A549 (cell line): ENCODE measurements at regions not wholly inside any gene's neighbourhood (a gene's known extent, or its start where the extent isn't known, plus 50 kb on each side); places are given as distances from the start of the nearest gene placed in this dataset.

ENCODE experiments used
- ATAC-seq, 2 experiments: fragments of 200-7000 bp in 1 of 2; fragments of >200 bp in 1 of 2; cut with Nextera tagmentation in 1 of 2; cut with Tn5 transposase in 1 of 2; 3 replicates each; pipeline versions ENCODE4 v1.8.0 to v1.9.1; 2018 to 2020; ENCODE audit warnings: mild to moderate bottlenecking in 1 of 2, moderate library complexity in 1 of 2
- CTCF ChIA-PET: fragments of 300-600 bp; sonication (Branson Sonifier 250); formaldehyde crosslinking; extraction: SDS; loops from one replicate; lab custom pipeline; 2021; ENCODE audit warnings: antibody characterized with exemption, inconsistent platforms; lab: Yijun Ruan, JAX
- POLR2A ChIA-PET: fragments of 350-600 bp; formaldehyde crosslinking; extraction: SDS; loops from one replicate; lab custom pipeline; 2021; ENCODE audit warnings: antibody characterized with exemption, inconsistent platforms; lab: Yijun Ruan, JAX
- DNase-seq, 2 experiments: peaks; one replicate each; pipeline versions ENCODE4 v3.0.0 to v3.0.0-alpha.2; 2011 to 2016; ENCODE audit warnings: low read depth in 1 of 2, low spot score in 1 of 2
- FAIRE-seq: peaks from 2 replicates; lab custom pipeline; 2011; peaks lifted over from hg19 to GRCh38; lab: Jason Lieb, UNC
- H3K27ac ChIP-seq, 2 experiments: fragments of >200 bp; sonication (Bioruptor Twin); formaldehyde crosslinking; 3 replicates each; pipeline ENCODE4 v1.5.1; 2016 to 2017
- H3K4me1 ChIP-seq: fragments of >200 bp; sonication (Bioruptor Twin); formaldehyde crosslinking; 3 replicates; pipeline ENCODE4 v1.6.1; 2016
- H3K4me2 ChIP-seq: fragments of >200 bp; sonication (Bioruptor Twin); formaldehyde crosslinking; 3 replicates; pipeline ENCODE4 v1.6.1; 2016
- H3K4me3 ChIP-seq: fragments of >200 bp; sonication (Bioruptor Twin); formaldehyde crosslinking; 3 replicates; pipeline ENCODE4 v1.5.1; 2016
- H3K9me3 ChIP-seq: fragments of >200 bp; sonication (Bioruptor Twin); formaldehyde crosslinking; 3 replicates; pipeline ENCODE4 v1.6.1; 2016
- CEBPB ChIP-seq, 2 experiments: fragments of >200 bp in 1 of 2; sonication (Bioruptor Twin) in 1 of 2; formaldehyde crosslinking in 1 of 2; IDR thresholded peaks; 2 replicates each; pipeline ENCODE4 v1.6.1; 2012 to 2016
- CHD2 ChIP-seq: fragments of 150-350 bp; IDR thresholded peaks from 2 replicates; pipeline ENCODE4 v1.6.1; 2014; ENCODE audit warnings: low read length; ENCODE audit not compliant: partially characterized antibody
- FOSB ChIP-seq: fragments of 250-450 bp; sonication (Bioruptor Pico); IDR thresholded peaks from 2 replicates; pipeline ENCODE4 v1.5.0; 2020; ENCODE audit warnings: mild to moderate bottlenecking, moderate library complexity
- FOSL2 ChIP-seq, 2 experiments: fragments of 450-650 bp in 1 of 2; fragments of >200 bp in 1 of 2; sonication (Bioruptor Twin) in 1 of 2; formaldehyde crosslinking; IDR thresholded peaks; 2 replicates each; pipeline versions ENCODE4 v1.5.0 to v1.6.1; 2016 to 2020; ENCODE audit warnings: mild to moderate bottlenecking in 1 of 2, moderate library complexity in 1 of 2
- JUNB ChIP-seq: fragments of >200 bp; sonication (Bioruptor Twin); formaldehyde crosslinking; IDR thresholded peaks from 2 replicates; pipeline ENCODE4 v1.6.1; 2016
- KDM5A ChIP-seq: fragments of 200-600 bp; sonication (generic); IDR thresholded peaks from 2 replicates; pipeline ENCODE4 v1.6.1; 2016; ENCODE audit warnings: antibody characterized with exemption, mild to moderate bottlenecking
- NR3C1 ChIP-seq: fragments of >200 bp; sonication (Bioruptor Twin); formaldehyde crosslinking; IDR thresholded peaks from 3 replicates; pipeline ENCODE4 v1.6.1; 2017
- PHF8 ChIP-seq: fragments of 200-600 bp; sonication (generic); IDR thresholded peaks from 2 replicates; pipeline ENCODE4 v1.6.1; 2016; ENCODE audit warnings: low read depth, mild to moderate bottlenecking, antibody characterized with exemption, moderate library complexity, borderline replicate concordance
- RAD21 ChIP-seq, 2 experiments: fragments of >200 bp in 1 of 2; sonication (Bioruptor Twin) in 1 of 2; formaldehyde crosslinking in 1 of 2; IDR thresholded peaks in 1 of 2; conservative IDR thresholded peaks in 1 of 2; 2 replicates in 1 of 2; 3 replicates in 1 of 2; pipeline ENCODE4 v1.6.1; 2012 to 2018; ENCODE audit warnings: inconsistent platforms in 1 of 2
- RNF2 ChIP-seq: fragments of 200-600 bp; sonication (generic); IDR thresholded peaks from 2 replicates; pipeline ENCODE4 v1.6.1; 2016; ENCODE audit warnings: low read depth, mild to moderate bottlenecking, antibody characterized with exemption, moderate library complexity, borderline replicate concordance
- SMC3 ChIP-seq: fragments of >200 bp; sonication (Bioruptor Twin); formaldehyde crosslinking; IDR thresholded peaks from 3 replicates; pipeline ENCODE4 v1.6.1; 2018; ENCODE audit warnings: inconsistent platforms
- WGBS: methylation state at CpG from one replicate; pipeline ENCODE4 v1.1.6; 2017; ENCODE audit errors: missing lambda C conversion rate; 5-methylcytosine and 5-hydroxymethylcytosine counted together
- TF ChIP-seq, protein P1 (sequence below): fragments of 250-450 bp; sonication (Bioruptor Pico); IDR thresholded peaks from 2 replicates; pipeline ENCODE4 v1.5.0; 2021; ENCODE audit warnings: mild to moderate bottlenecking, moderate library complexity, borderline replicate concordance

DNA sequence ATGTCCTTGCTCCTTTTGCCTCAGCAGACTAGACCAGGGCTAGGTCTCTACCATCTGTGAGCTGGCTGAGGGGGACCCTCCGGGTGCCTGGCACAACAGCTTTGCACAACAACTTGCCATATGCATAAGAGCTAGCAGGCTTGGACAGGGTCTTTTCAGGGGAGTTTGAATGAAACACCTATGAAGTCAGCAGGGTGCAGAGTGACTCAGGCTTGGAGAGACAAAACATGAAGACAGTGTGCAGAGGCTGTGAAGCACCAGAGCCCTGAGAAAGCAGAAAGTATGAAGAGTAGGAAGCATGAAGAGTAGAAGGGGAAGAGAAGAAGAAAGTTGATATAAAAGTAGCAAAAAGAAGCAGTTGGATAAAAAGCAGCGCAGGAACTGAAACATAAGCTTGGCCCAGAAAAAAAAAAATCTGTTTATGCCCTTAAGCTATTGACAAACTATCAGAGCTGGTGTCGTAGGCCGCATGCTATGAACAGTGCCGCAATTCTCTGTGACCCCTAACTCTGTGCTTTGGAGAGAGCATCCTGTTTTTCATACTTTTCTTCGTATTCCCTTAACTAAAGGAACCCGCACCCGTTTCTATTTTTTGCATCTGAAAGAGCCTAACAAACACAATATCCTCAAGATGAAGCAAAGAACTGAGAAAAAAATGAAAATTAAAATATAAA, 52.7 kb upstream of the FAM216B start:
- Histone ChIP-seq H3K9me3 (no peaks in the 10 kb centered on the region), H3K27ac (no peak overlapping the region), H3K4me2 (no peak overlapping the region), H3K4me3 (no peak overlapping the region), H3K4me1 (no peaks in the 10 kb centered on the region)
- FAIRE-seq = no peak
- ATAC-seq = no peak
- DNase-seq = no peak
- WGBS = 29% methylated on average over 7 of the region's 8 CpGs
- ChIA-PET POLR2A (no interaction called here), CTCF (no interaction called here)
- TF ChIP-seq FOSB (CRISPR knock-in tag) (no peak), JUNB (no peak), RAD21 (conservative IDR thresholded peaks at IDR 0.05 in 1 of 2, IDR thresholded peaks at IDR 0.05 in 1 of 2) (no peak), CEBPB (IDR thresholded peaks at IDR 0.05) (no peak), PHF8 (no peak), SMC3 (no peak)

DNA sequence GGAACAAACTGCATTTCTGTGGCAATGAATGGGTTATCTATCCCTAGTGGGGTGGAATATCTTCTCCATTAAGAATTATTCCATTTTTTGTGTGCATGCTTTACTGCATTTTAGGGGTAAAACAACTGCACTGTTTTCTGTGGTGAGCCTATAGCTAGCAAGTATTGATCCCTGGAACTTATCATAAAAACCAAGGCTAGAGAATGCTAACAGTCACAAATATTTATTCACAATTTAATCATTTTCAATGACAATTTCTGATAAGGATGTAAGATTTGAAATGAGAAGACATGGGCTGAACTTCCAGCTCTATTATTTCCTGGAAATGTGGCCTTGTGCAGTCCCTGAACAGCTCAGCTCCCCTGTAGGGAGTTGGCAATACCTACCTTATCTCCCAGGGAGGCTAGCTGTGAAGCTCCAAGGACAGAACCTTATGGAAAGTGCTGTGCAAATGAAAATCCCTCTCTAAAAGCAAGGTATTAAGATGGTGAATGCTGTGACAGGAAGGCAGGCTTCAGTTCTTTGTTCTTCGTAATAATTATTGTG, 51.5 kb upstream of the FAM216B start:
- Histone ChIP-seq H3K4me3 (no peak overlapping the region), H3K4me1 (no peaks in the 10 kb centered on the region), H3K27ac (no peak overlapping the region), H3K4me2 (no peak overlapping the region), H3K9me3 (no peaks in the 10 kb centered on the region)
- ChIA-PET CTCF (no interaction called here), POLR2A (no interaction called here)
- FAIRE-seq (no peak), ATAC-seq (no peak), DNase-seq (no peak)
- no peak for TF ChIP-seq RNF2
- TF ChIP-seq FOSL2 (IDR thresholded peaks at IDR 0.05) = no peak
- no peak for TF ChIP-seq FOSL2 (CRISPR knock-in tag; IDR thresholded peaks at IDR 0.05)
- no peak for TF ChIP-seq NR3C1
- TF ChIP-seq CHD2 = no peak
- TF ChIP-seq, protein P1, sequence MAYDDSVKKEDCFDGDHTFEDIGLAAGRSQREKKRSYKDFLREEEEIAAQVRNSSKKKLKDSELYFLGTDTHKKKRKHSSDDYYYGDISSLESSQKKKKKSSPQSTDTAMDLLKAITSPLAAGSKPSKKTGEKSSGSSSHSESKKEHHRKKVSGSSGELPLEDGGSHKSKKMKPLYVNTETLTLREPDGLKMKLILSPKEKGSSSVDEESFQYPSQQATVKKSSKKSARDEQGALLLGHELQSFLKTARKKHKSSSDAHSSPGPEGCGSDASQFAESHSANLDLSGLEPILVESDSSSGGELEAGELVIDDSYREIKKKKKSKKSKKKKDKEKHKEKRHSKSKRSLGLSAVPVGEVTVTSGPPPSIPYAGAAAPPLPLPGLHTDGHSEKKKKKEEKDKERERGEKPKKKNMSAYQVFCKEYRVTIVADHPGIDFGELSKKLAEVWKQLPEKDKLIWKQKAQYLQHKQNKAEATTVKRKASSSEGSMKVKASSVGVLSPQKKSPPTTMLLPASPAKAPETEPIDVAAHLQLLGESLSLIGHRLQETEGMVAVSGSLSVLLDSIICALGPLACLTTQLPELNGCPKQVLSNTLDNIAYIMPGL (CRISPR knock-in tag) = no peak
- TF ChIP-seq KDM5A = no peak
- WGBS = 73% methylated on average over 1 of the region's 1 CpG
